Gastrocnemius medialis (tissue), 4 donors: ENCODE measurements at regions not wholly inside any gene's neighbourhood (a gene's known extent, or its start where the extent isn't known, plus 50 kb on each side); places are given as distances from the start of the nearest gene placed in this dataset.

ENCODE experiments used
- CTCF ChIP-seq, 5 experiments: fragments of 450-650 bp in 3 of 5; fragments of 200-600 bp in 2 of 5; sonication (generic) in 2 of 5; IDR thresholded peaks in 4 of 5; conservative IDR thresholded peaks in 1 of 5; 1 replicate in 4 of 5; 2 replicates in 1 of 5; pipeline ENCODE4 v1.5.1; 2016 to 2019; ENCODE audit warnings: antibody characterized with exemption in 5 of 5, mild to moderate bottlenecking in 3 of 5, moderate library complexity in 3 of 5
- POLR2A ChIP-seq, 2 donors: fragments of 450-650 bp; IDR thresholded peaks; one replicate each; pipeline ENCODE4 v1.6.1; 2017; ENCODE audit warnings: antibody characterized with exemption in 2 of 2, mild to moderate bottlenecking in 2 of 2, moderate library complexity in 2 of 2

- TF ChIP-seq CTCF (IDR thresholded peaks at IDR 0.05 in 4 of 5, conservative IDR thresholded peaks at IDR 0.05 in 1 of 5) = no peak
- no peak for TF ChIP-seq POLR2A (IDR thresholded peaks at IDR 0.05)
Observed at GRCh38 chr2:147001061-147001460, 843.8 kb upstream of the ACVR2A start.
